ENCODE measurements at regions not wholly inside any gene's neighbourhood (a gene's known extent, or its start where the extent isn't known, plus 50 kb on each side); places are given as distances from the start of the nearest gene placed in this dataset.

DNA sequence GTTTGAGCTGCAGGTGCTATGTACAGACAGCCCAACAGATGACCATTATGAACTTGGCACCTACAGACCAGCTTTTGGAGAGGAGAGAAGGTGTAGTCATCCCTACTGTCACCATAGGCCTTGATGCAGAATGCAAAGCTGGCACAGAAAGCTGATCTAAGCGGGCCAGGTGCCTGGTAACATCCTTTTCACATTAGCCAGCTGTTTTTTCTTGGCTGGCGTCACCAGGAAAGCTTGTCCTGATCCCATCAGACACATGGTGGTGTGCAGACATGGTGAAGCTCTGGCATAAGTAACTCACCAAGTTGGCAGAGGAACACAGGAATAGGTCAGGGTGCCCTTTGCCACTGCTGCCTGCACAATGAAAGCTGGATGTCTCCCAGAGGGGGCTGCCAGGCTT lies 97.2 kb upstream of the MB21D2 start:
- TF ChIP-seq RFX5 (IDR thresholded peaks at IDR 0.05; ENCODE audit: low read length) (no peak), REST (IDR thresholded peaks at IDR 0.05; ENCODE audit: low read depth, low read length) (no peak)
- TF ChIP-seq, protein P1, sequence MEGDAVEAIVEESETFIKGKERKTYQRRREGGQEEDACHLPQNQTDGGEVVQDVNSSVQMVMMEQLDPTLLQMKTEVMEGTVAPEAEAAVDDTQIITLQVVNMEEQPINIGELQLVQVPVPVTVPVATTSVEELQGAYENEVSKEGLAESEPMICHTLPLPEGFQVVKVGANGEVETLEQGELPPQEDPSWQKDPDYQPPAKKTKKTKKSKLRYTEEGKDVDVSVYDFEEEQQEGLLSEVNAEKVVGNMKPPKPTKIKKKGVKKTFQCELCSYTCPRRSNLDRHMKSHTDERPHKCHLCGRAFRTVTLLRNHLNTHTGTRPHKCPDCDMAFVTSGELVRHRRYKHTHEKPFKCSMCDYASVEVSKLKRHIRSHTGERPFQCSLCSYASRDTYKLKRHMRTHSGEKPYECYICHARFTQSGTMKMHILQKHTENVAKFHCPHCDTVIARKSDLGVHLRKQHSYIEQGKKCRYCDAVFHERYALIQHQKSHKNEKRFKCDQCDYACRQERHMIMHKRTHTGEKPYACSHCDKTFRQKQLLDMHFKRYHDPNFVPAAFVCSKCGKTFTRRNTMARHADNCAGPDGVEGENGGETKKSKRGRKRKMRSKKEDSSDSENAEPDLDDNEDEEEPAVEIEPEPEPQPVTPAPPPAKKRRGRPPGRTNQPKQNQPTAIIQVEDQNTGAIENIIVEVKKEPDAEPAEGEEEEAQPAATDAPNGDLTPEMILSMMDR (IDR thresholded peaks at IDR 0.05) = no peak
